ENCODE measurements at regions not wholly inside any gene's neighbourhood (a gene's known extent, or its start where the extent isn't known, plus 50 kb on each side); places are given as distances from the start of the nearest gene placed in this dataset.

DNA sequence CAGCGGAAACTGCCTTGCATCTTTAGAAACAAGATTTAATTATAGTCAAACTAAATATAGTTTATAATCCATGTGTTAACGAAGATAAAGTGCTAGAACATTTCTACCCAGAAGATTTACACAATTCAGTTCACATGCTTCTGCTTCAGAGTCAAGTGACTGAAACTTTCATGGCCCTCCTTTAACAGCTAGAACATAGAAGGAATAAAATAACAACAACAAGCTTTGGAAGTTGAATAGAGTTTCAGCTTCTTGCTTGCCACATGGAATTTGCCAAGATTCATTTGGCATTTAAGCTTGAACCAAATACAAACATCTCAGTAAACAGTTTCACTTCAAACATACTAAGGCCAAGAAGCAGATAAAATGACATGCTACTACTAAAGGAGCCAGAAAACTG, 676.3 kb upstream of the ANO3 start:
- H3K4me3 ChIP-seq = no peak overlapping the region
- TF ChIP-seq, protein P1, sequence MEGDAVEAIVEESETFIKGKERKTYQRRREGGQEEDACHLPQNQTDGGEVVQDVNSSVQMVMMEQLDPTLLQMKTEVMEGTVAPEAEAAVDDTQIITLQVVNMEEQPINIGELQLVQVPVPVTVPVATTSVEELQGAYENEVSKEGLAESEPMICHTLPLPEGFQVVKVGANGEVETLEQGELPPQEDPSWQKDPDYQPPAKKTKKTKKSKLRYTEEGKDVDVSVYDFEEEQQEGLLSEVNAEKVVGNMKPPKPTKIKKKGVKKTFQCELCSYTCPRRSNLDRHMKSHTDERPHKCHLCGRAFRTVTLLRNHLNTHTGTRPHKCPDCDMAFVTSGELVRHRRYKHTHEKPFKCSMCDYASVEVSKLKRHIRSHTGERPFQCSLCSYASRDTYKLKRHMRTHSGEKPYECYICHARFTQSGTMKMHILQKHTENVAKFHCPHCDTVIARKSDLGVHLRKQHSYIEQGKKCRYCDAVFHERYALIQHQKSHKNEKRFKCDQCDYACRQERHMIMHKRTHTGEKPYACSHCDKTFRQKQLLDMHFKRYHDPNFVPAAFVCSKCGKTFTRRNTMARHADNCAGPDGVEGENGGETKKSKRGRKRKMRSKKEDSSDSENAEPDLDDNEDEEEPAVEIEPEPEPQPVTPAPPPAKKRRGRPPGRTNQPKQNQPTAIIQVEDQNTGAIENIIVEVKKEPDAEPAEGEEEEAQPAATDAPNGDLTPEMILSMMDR (IDR thresholded peaks at IDR 0.05) = no peak
- TF ChIP-seq EP300 (IDR thresholded peaks at IDR 0.05) (no peak), POLR2AphosphoS5 (IDR thresholded peaks at IDR 0.05) (no peak), POLR2A (IDR thresholded peaks at IDR 0.05; ENCODE audit: low read depth) (no peak)
- DNase-seq (ENCODE audit: extremely low spot score) = no peak
- no peak overlapping the region for H3K27ac ChIP-seq (replicated peaks in 1 of 4)
- intact Hi-C loops (cut with DNase I) = no loop called here
- no peaks in the 10 kb centered on the region for H3K36me3 ChIP-seq
- no peaks in the 10 kb centered on the region for H3K27me3 ChIP-seq
- H3K9me3 ChIP-seq = no peaks in the 10 kb centered on the region
- H3K4me1 ChIP-seq = no peaks in the 10 kb centered on the region
- WGBS = 63% methylated on average over 2 of the region's 2 CpGs

DNA sequence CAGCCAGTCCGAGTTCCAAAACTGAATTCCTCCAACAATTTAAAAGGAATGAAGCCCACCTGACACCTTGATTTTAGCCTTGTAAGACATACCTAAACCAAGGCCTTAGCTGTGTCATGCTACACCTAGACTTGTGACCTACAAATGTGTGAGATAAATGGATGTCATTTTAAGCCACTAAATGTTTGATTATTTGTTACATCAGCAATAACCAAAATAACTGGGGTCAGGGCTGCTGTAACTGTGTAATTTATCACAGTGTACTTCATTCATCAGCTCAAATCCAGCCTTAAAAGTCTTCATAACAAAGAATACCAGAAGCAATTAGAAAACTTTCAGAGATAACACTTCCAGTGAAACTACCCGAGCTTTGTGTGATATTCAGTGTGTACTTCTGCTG, 673.0 kb upstream of the ANO3 start:
- intact Hi-C loops (cut with DNase I) = no loop called here
- Histone ChIP-seq H3K27ac (replicated peaks in 1 of 4) (no peak overlapping the region), H3K4me1 (no peaks in the 10 kb centered on the region), H3K36me3 (no peaks in the 10 kb centered on the region), H3K9me3 (no peaks in the 10 kb centered on the region), H3K27me3 (no peaks in the 10 kb centered on the region), H3K4me3 (no peak overlapping the region)
- 20% methylated on average over 2 of the region's 2 CpGs for WGBS
- no peak for DNase-seq (ENCODE audit: extremely low spot score)
- TF ChIP-seq, protein P1 (IDR thresholded peaks at IDR 0.05) = no peak
- no peak for TF ChIP-seq EP300 (IDR thresholded peaks at IDR 0.05)
- no peak for TF ChIP-seq POLR2AphosphoS5 (IDR thresholded peaks at IDR 0.05)
- no peak for TF ChIP-seq POLR2A (IDR thresholded peaks at IDR 0.05; ENCODE audit: low read depth)

- 54% methylated on average over 3 of the region's 3 CpGs for WGBS
Measured at GRCh38 chr11:25659706-25660105, 672.2 kb upstream of the ANO3 start.

DNA sequence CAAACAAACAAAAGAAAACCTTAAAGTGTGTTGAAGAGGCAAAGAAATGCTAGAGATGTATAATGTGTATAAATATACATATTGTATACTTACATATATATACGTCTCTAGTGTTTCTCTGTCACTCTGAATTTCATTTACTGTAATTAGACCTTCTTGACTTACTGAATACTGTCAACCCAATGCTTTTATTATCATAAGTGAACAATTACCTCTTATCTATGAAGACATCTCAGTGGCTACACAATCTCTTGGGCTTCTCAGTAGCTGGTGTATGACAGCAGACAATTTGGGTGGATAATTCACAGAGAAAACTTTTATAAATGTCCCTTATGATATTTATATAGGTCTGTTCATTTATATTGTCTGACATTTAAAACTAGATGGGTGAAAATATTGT, 664.1 kb upstream of the ANO3 start:
- Histone ChIP-seq H3K4me3 (no peak overlapping the region), H3K27ac (replicated peaks in 1 of 4) (no peak overlapping the region), H3K4me1 (no peaks in the 10 kb centered on the region), H3K9me3 (no peaks in the 10 kb centered on the region), H3K27me3 (no peaks in the 10 kb centered on the region), H3K36me3 (no peaks in the 10 kb centered on the region)
- intact Hi-C loops (cut with DNase I) = no loop called here
- DNase-seq (ENCODE audit: extremely low spot score) = no peak
- no peak for TF ChIP-seq POLR2AphosphoS5 (IDR thresholded peaks at IDR 0.05)
- TF ChIP-seq EP300 (IDR thresholded peaks at IDR 0.05) = no peak
- no peak for TF ChIP-seq POLR2A (IDR thresholded peaks at IDR 0.05; ENCODE audit: low read depth)
- 68% methylated on average over 1 of the region's 1 CpG for WGBS

More at GRCh38 chr11:25659706-25660105, 672.2 kb upstream of the ANO3 start:
- intact Hi-C loops (cut with DNase I) = no loop called here
- H3K4me3 ChIP-seq = no peak overlapping the region
- no peaks in the 10 kb centered on the region for H3K27me3 ChIP-seq
- no peak overlapping the region for H3K27ac ChIP-seq (replicated peaks in 1 of 4)
- TF ChIP-seq, protein P1 (IDR thresholded peaks at IDR 0.05) = no peak
- TF ChIP-seq EP300 (IDR thresholded peaks at IDR 0.05) = no peak
- no peak for TF ChIP-seq POLR2A (IDR thresholded peaks at IDR 0.05; ENCODE audit: low read depth)
- TF ChIP-seq POLR2AphosphoS5 (IDR thresholded peaks at IDR 0.05) = no peak
- H3K36me3 ChIP-seq = no peaks in the 10 kb centered on the region
- no peaks in the 10 kb centered on the region for H3K9me3 ChIP-seq
- DNase-seq (ENCODE audit: extremely low spot score) = no peak
- H3K4me1 ChIP-seq = no peaks in the 10 kb centered on the region

- Histone ChIP-seq H3K4me1 (no peaks in the 10 kb centered on the region), H3K27me3 (no peaks in the 10 kb centered on the region), H3K4me3 (no peak overlapping the region), H3K36me3 (no peaks in the 10 kb centered on the region), H3K9me3 (peaks cover 0 to 11% (median 0%) of the 10 kb centered on the region in 4 donors), H3K27ac (replicated peaks in 1 of 4) (no peak overlapping the region)
- intact Hi-C loops (cut with DNase I) = no loop called here
- no peak for TF ChIP-seq POLR2AphosphoS5 (IDR thresholded peaks at IDR 0.05)
- TF ChIP-seq EP300 (IDR thresholded peaks at IDR 0.05) = no peak
- TF ChIP-seq, protein P1 (IDR thresholded peaks at IDR 0.05) = no peak
- TF ChIP-seq POLR2A (IDR thresholded peaks at IDR 0.05; ENCODE audit: low read depth) = no peak
- 91% methylated on average over 8 of the region's 8 CpGs for WGBS
- no peak for DNase-seq (ENCODE audit: extremely low spot score)
Measured at GRCh38 chr11:25691959-25692358, 640.0 kb upstream of the ANO3 start.
